OCI-LY1 (cell line): ENCODE measurements at regions not wholly inside any gene's neighbourhood (a gene's known extent, or its start where the extent isn't known, plus 50 kb on each side); places are given as distances from the start of the nearest gene placed in this dataset.

Experiments
- H2AFZ ChIP-seq: fragments of 200-600 bp; sonication (generic), shearing (Covaris generic); 2 replicates; pipeline ENCODE4 v1.6.0; 2014; ENCODE audit warnings: antibody characterized with exemption, mild to moderate bottlenecking, low read length
- H3F3A ChIP-seq: fragments of 200-600 bp; sonication (generic), shearing (Covaris generic); 2 replicates; pipeline ENCODE4 v1.6.0; 2014; ENCODE audit warnings: mild to moderate bottlenecking, antibody characterized with exemption, low read length, moderate library complexity; ENCODE audit not compliant: insufficient read depth
- H3K27ac ChIP-seq: fragments of 200-600 bp; sonication (generic); 2 replicates; pipeline ENCODE4 v1.5.1; 2014; ENCODE audit warnings: low read length, mixed run types, mild to moderate bottlenecking, low read depth; ENCODE audit not compliant: poor library complexity, severe bottlenecking
- H3K27me3 ChIP-seq: fragments of 200-600 bp; sonication (generic); 2 replicates; pipeline ENCODE4 v1.6.0; 2014; ENCODE audit warnings: antibody characterized with exemption, mild to moderate bottlenecking, low read length, moderate library complexity; ENCODE audit not compliant: insufficient read depth
- H3K36me3 ChIP-seq: fragments of 200-600 bp; sonication (generic); 2 replicates; pipeline ENCODE4 v1.6.1; 2014; ENCODE audit warnings: mild to moderate bottlenecking, antibody characterized with exemption, low read length, moderate library complexity, mixed read lengths; ENCODE audit not compliant: insufficient read depth
- H3K4me1 ChIP-seq: fragments of 200-600 bp; sonication (generic); 2 replicates; pipeline ENCODE4 v1.5.1; 2014; ENCODE audit warnings: mild to moderate bottlenecking, low read length, moderate library complexity; ENCODE audit not compliant: insufficient read depth, severe bottlenecking
- H3K4me2 ChIP-seq: fragments of 200-600 bp; sonication (generic), shearing (Covaris generic); 2 replicates; pipeline ENCODE4 v1.6.1; 2014; ENCODE audit warnings: low read length
- H3K4me3 ChIP-seq: fragments of 200-600 bp; sonication (generic); 2 replicates; pipeline ENCODE4 v1.5.1; 2014; ENCODE audit warnings: low read length, low read depth, mild to moderate bottlenecking, mixed read lengths; ENCODE audit not compliant: poor library complexity, severe bottlenecking
- H3K79me2 ChIP-seq: fragments of 200-600 bp; shearing (Covaris generic); 2 replicates; pipeline ENCODE4 v1.6.1; 2016; ENCODE audit warnings: mixed run types, low read length, mixed read lengths; ENCODE audit not compliant: insufficient read depth
- H3K9ac ChIP-seq: fragments of 200-600 bp; sonication (generic), shearing (Covaris generic); 2 replicates; pipeline ENCODE4 v1.6.1; 2014; ENCODE audit warnings: mild to moderate bottlenecking, low read length, mixed read lengths
- H3K9me2 ChIP-seq: fragments of 200-600 bp; sonication (generic), shearing (Covaris generic); 2 replicates; pipeline ENCODE4 v1.6.1; 2014; ENCODE audit warnings: low read depth, mild to moderate bottlenecking, low read length, mixed read lengths
- H3K9me3 ChIP-seq: fragments of 200-600 bp; shearing (Covaris generic); 2 replicates; pipeline ENCODE4 v1.6.1; 2014; ENCODE audit warnings: low read length, mixed read lengths
- H4K20me1 ChIP-seq: fragments of 200-600 bp; sonication (generic), shearing (Covaris generic); 2 replicates; pipeline ENCODE4 v1.6.0; 2016; ENCODE audit warnings: mild to moderate bottlenecking, low read length; ENCODE audit not compliant: insufficient read depth
- CTCF ChIP-seq: fragments of 200-600 bp; sonication (generic), shearing (Covaris generic); IDR thresholded peaks from 2 replicates; pipeline ENCODE4 v1.5.1; 2017; ENCODE audit warnings: mild to moderate bottlenecking, antibody characterized with exemption, low read length, moderate library complexity, mixed read lengths
- EZH2 ChIP-seq: fragments of 200-600 bp; sonication (generic), shearing (Covaris generic); IDR thresholded peaks from 2 replicates; pipeline ENCODE4 v1.8.0; 2017; ENCODE audit warnings: borderline replicate concordance, mixed run types, mild to moderate bottlenecking, antibody characterized with exemption, low read length, moderate library complexity, mixed read lengths

- no peak overlapping the region for H3K4me2 ChIP-seq
- no peaks in the 10 kb centered on the region for H3K9me3 ChIP-seq
- H3K9me2 ChIP-seq, result no peaks in the 10 kb centered on the region
- no peaks in the 10 kb centered on the region for H3F3A ChIP-seq
- no peaks in the 10 kb centered on the region for H3K79me2 ChIP-seq
- H3K9ac ChIP-seq, result no peak overlapping the region
- no peaks in the 10 kb centered on the region for H3K4me1 ChIP-seq
- TF ChIP-seq CTCF, result no peak
- no peak overlapping the region for H3K4me3 ChIP-seq
- H3K36me3 ChIP-seq, result no peaks in the 10 kb centered on the region
- H3K27ac ChIP-seq, result no peak overlapping the region
- no peaks in the 10 kb centered on the region for H4K20me1 ChIP-seq
- H3K27me3 ChIP-seq, result no peaks in the 10 kb centered on the region
- no peak overlapping the region for H2AFZ ChIP-seq
These were observed 243.4 kb upstream of the ZNF717 start for GRCh38 chr3:76028774-76029173.

DNA sequence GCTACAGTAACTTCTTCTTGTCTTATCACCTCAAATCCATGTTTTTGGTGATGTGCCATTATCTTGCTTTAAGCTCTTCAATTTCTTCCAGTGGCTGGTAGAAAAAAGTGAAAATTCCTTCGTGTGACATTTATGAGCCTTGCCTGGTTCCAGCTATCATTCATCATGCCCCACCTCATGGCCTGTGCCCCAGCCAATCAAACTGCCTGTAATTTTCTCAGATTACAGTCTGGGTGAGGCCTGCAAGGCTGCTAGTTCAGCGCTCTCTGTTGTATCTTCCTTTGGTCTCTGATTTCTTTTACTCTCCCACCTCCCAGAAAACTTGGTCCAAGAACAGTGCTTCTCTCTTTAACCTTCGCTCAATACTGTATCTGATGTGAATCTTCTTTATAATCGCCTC, 249.3 kb upstream of the ZNF717 start:
- Histone ChIP-seq H3F3A (no peaks in the 10 kb centered on the region), H3K27me3 (no peaks in the 10 kb centered on the region), H3K4me1 (no peaks in the 10 kb centered on the region), H3K4me2 (no peak overlapping the region), H4K20me1 (no peaks in the 10 kb centered on the region), H3K79me2 (no peaks in the 10 kb centered on the region), H3K9me3 (no peaks in the 10 kb centered on the region), H3K4me3 (no peak overlapping the region), H3K36me3 (no peaks in the 10 kb centered on the region), H3K27ac (no peak overlapping the region), H3K9me2 (no peaks in the 10 kb centered on the region), H3K9ac (no peak overlapping the region), H2AFZ (no peak overlapping the region)
- TF ChIP-seq EZH2, result no peak
- no peak for TF ChIP-seq CTCF

DNA sequence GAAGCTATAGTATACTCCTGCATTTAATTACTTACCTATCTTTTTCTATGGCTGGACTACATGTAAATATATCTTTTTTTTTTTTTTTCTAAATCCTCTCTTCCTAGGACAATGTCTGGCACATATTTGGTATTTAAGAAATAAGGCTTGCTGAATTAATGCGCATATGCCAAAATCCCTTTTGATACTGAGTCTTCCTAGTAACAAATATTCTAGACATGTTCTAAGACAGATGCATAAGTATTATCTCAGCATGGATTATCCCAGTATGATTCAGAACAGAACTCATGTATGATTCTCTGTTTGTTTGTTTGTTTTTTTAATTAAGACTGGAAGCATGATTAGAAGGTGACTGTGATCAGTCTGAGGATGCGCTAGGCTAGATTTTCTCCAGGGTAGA, 249.8 kb upstream of the ZNF717 start:
- Histone ChIP-seq H2AFZ (no peak overlapping the region), H3K27me3 (no peaks in the 10 kb centered on the region), H3K27ac (no peak overlapping the region), H3K9ac (no peak overlapping the region), H3K4me1 (no peaks in the 10 kb centered on the region), H3K36me3 (no peaks in the 10 kb centered on the region), H3K4me3 (no peak overlapping the region), H3K79me2 (no peaks in the 10 kb centered on the region), H3F3A (no peaks in the 10 kb centered on the region), H3K9me2 (no peaks in the 10 kb centered on the region), H4K20me1 (no peaks in the 10 kb centered on the region), H3K9me3 (no peaks in the 10 kb centered on the region), H3K4me2 (no peak overlapping the region)
- TF ChIP-seq CTCF, result no peak
- TF ChIP-seq EZH2, result no peak
